Ectodermal cell (in vitro differentiated cells): ENCODE measurements at regions not wholly inside any gene's neighbourhood (a gene's known extent, or its start where the extent isn't known, plus 50 kb on each side); places are given as distances from the start of the nearest gene placed in this dataset.

Experiments used
- H3K27ac ChIP-seq: 2 replicates; pipeline ENCODE4 v1.7.0; 2013; ENCODE audit warnings: mild to moderate bottlenecking, low read depth, low read length; ENCODE audit not compliant: insufficient read depth, poor library complexity, severe bottlenecking
- H3K27me3 ChIP-seq: 2 replicates; pipeline ENCODE4 v1.7.0; 2013; ENCODE audit warnings: mild to moderate bottlenecking, low read length; ENCODE audit not compliant: insufficient read depth, control insufficient read depth, poor library complexity, severe bottlenecking
- H3K36me3 ChIP-seq: one replicate; pipeline ENCODE4 v1.7.0; 2013; ENCODE audit warnings: low read length; ENCODE audit not compliant: control insufficient read depth, insufficient read depth
- H3K4me1 ChIP-seq: one replicate; pipeline ENCODE4 v1.7.0; 2013; ENCODE audit warnings: low read length; ENCODE audit not compliant: control insufficient read depth, insufficient read depth
- H3K4me3 ChIP-seq: 2 replicates; pipeline ENCODE4 v1.7.0; 2013; ENCODE audit warnings: low read depth, low read length, control low read depth; ENCODE audit not compliant: insufficient read depth
- H3K9me3 ChIP-seq: 2 replicates; pipeline ENCODE4 v1.7.0; 2013; ENCODE audit warnings: mild to moderate bottlenecking, low read length, moderate library complexity; ENCODE audit not compliant: control insufficient read depth
- WGBS, 2 experiments: methylation state at CpG; one replicate each; pipeline ENCODE4 v1.1.7; 2013; ENCODE audit warnings: missing lambda C conversion rate in 2 of 2; 5-methylcytosine and 5-hydroxymethylcytosine counted together

- H3K27me3 ChIP-seq, result no peaks in the 10 kb centered on the region
- WGBS, 2 experiments, result 79% methylated on average over 14 of the region's 14 CpGs
- no peak overlapping the region for H3K4me3 ChIP-seq
- H3K36me3 ChIP-seq, result no peaks in the 10 kb centered on the region
- H3K27ac ChIP-seq, result no peak overlapping the region
- H3K4me1 ChIP-seq, result no peaks in the 10 kb centered on the region
- peaks cover 10% of the 10 kb centered on the region for H3K9me3 ChIP-seq
These were observed 1570.0 kb upstream of the DEFB115 start for GRCh38 chr20:29687438-29687837.

DNA sequence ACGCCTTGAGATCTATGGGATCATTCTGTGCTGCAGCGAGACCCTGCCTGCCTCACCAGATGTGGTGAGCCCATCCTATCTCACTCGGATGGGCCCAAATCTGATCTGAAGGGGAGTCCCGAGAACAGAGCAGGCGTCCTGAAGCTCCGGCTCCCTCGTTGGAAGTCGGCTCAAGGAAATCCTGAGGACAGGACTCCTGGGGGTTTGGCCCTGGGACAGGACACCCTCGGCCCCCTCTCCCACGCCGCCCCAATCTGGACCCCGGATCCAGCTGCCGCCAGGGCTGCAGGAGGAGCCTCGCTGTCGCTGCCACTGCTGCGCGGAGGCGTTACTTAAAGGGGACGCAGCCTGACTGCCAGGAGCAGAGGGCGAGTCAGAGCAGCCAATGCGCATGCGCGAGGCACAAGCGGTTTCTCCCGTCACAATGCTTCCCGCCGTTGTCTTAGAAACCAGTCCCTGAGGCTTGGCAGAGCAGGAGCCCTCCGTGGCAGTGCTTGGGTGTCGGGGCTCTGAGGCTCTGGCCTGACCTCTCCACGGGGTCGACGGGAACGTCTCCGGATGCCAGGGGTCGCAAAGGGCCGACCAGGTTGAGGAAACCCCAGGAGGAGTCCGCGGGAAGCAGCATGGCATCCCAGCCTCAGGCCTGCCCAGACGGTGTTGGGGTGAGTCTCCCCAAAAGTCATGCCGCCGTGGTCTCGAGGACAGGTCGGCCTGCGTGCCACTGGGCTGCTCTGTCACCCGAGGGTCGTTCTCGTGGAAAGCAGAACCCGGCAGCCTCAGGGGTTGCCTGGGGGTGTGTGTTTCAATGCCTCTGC lies 1567.8 kb upstream of the DEFB115 start:
- Histone ChIP-seq H3K27ac (no peak overlapping the region), H3K27me3 (no peaks in the 10 kb centered on the region), H3K9me3 (peaks cover 10% of the 10 kb centered on the region), H3K36me3 (no peaks in the 10 kb centered on the region), H3K4me1 (no peaks in the 10 kb centered on the region), H3K4me3 (no peak overlapping the region)
- WGBS, 2 experiments, result 88 to 89% methylated on average over 48 of the region's 48 CpGs

GRCh38 chr20:29690274-29690673 lies 1567.2 kb upstream of the DEFB115 start:
- no peak overlapping the region for H3K27ac ChIP-seq
- 86 to 89% methylated on average over 19 of the region's 19 CpGs for WGBS, 2 experiments
- no peaks in the 10 kb centered on the region for H3K27me3 ChIP-seq
- no peak overlapping the region for H3K4me3 ChIP-seq
- no peaks in the 10 kb centered on the region for H3K36me3 ChIP-seq
- H3K9me3 ChIP-seq, result peaks cover 13% of the 10 kb centered on the region
- no peaks in the 10 kb centered on the region for H3K4me1 ChIP-seq

GRCh38 chr20:29740601-29740950 lies 1516.9 kb upstream of the DEFB115 start:
- H3K4me3 ChIP-seq, result no peak overlapping the region
- WGBS, 2 experiments, result 92 to 93% methylated on average over 35 of the region's 35 CpGs
- no peaks in the 10 kb centered on the region for H3K36me3 ChIP-seq
- no peaks in the 10 kb centered on the region for H3K27me3 ChIP-seq
- H3K9me3 ChIP-seq, result peaks cover 9% of the 10 kb centered on the region
- H3K27ac ChIP-seq, result no peak overlapping the region
- H3K4me1 ChIP-seq, result no peaks in the 10 kb centered on the region

DNA sequence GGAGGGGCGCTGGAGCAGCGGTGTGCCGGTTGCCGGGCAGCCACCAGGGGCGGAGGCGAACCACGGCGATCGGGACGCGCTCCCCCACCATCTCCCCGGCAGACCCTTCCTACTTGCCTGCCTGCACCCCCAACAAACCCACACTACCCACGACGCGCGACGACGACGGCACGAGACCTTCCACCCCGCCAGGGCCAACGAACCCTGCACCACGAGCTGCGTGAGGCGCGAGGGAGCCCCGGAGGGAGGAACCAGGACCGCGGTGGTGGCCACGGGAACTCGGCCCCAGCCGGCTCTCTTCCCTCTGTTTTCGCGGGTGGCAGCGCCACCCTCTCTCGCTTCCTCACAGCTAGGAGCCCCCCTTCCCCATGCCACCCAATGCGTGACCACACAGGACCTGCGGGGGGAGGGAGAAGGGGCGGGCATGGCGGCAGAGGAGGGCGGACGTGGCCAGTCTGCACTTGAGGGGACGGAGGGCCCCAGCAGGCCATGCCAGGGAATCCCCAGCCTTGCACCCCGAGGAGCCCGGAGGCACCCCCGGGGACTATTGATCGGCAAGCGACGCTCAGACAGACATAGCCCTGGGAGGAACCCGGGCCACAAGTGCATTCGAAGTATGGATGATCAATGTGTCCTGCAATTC lies 1516.4 kb upstream of the DEFB115 start:
- Histone ChIP-seq H3K4me1 (no peaks in the 10 kb centered on the region), H3K9me3 (peaks cover 9% of the 10 kb centered on the region), H3K27ac (no peak overlapping the region), H3K4me3 (no peak overlapping the region), H3K36me3 (no peaks in the 10 kb centered on the region), H3K27me3 (no peaks in the 10 kb centered on the region)
- 88% methylated on average over 51 of the region's 51 CpGs for WGBS, 2 experiments

DNA sequence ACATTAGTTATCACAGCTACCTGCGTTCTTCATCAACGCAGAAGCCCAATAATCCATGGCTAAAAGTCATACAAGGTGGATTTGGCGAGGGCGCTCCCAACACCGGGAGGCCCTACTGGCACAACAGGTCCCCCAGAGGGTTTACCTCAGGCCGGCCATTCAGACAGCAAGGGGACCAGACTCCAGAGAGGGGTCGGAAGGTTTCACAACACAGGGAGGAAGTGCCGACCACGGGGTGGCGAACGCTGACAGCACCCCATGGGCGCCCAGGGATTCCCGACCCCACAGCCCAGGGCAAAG lies 1515.9 kb upstream of the DEFB115 start:
- H3K36me3 ChIP-seq, result no peaks in the 10 kb centered on the region
- no peak overlapping the region for H3K4me3 ChIP-seq
- 91% methylated on average over 13 of the region's 13 CpGs for WGBS, 2 experiments
- H3K27ac ChIP-seq, result no peak overlapping the region
- no peaks in the 10 kb centered on the region for H3K27me3 ChIP-seq
- H3K4me1 ChIP-seq, result no peaks in the 10 kb centered on the region
- peaks cover 9% of the 10 kb centered on the region for H3K9me3 ChIP-seq

GRCh38 chr20:29741894-29742698 lies 1515.4 kb upstream of the DEFB115 start:
- Histone ChIP-seq H3K4me1 (no peaks in the 10 kb centered on the region), H3K9me3 (peaks cover 7% of the 10 kb centered on the region), H3K36me3 (no peaks in the 10 kb centered on the region), H3K4me3 (no peak overlapping the region), H3K27me3 (no peaks in the 10 kb centered on the region), H3K27ac (no peak overlapping the region)
- 90 to 91% methylated on average over 88 of the region's 88 CpGs for WGBS, 2 experiments

- 93 to 94% methylated on average over 41 of the region's 41 CpGs for WGBS, 2 experiments
- Histone ChIP-seq H3K27me3 (no peaks in the 10 kb centered on the region), H3K4me3 (no peak overlapping the region), H3K36me3 (no peaks in the 10 kb centered on the region), H3K4me1 (no peaks in the 10 kb centered on the region), H3K9me3 (peaks cover 5% of the 10 kb centered on the region), H3K27ac (no peak overlapping the region)
These were observed 1514.8 kb upstream of the DEFB115 start for GRCh38 chr20:29742699-29743100.

GRCh38 chr20:29743101-29743931 lies 1514.1 kb upstream of the DEFB115 start:
- Histone ChIP-seq H3K4me1 (no peaks in the 10 kb centered on the region), H3K27ac (no peak overlapping the region), H3K9me3 (peaks cover 3% of the 10 kb centered on the region), H3K4me3 (no peak overlapping the region), H3K36me3 (no peaks in the 10 kb centered on the region), H3K27me3 (no peaks in the 10 kb centered on the region)
- WGBS, 2 experiments, result 89 to 91% methylated on average over 80 of the region's 80 CpGs
